ENCODE measurements at regions not wholly inside any gene's neighbourhood (a gene's known extent, or its start where the extent isn't known, plus 50 kb on each side); places are given as distances from the start of the nearest gene placed in this dataset.

DNA sequence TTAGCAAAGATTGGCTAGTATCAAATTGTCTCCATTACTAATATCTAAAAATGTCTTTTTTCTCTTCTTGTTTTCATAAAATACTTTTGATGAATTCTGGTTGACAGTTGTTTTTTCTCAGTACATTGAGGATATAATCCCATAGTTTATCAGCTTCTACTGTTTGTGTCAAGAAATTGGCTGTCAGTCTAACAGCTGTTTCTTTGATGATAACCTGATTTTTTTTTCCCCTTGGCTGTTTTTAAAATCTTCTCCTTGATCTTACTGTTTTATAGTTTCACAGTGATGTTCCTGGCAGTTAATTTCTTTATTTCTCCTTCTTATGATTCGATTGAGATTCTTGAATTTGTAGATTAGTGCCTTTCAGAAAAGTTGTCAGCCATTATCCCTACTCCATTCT is 315.3 kb upstream of the PMFBP1 start:
- CTCF ChIA-PET, result no interaction called here
- Mint-ChIP-seq H3K27ac (ENCODE audit: unreplicated experiment) (no peak overlapping the region), H3K4me3 (ENCODE audit: low read depth, unreplicated experiment) (no peak overlapping the region), H3K36me3 (ENCODE audit: insufficient read depth, unreplicated experiment) (no peaks in the 10 kb centered on the region), H3K27me3 (ENCODE audit: unreplicated experiment) (no peaks in the 10 kb centered on the region), H3K4me1 (ENCODE audit: low read depth, unreplicated experiment) (no peaks in the 10 kb centered on the region), H3K9me3 (ENCODE audit: low read depth, unreplicated experiment) (no peaks in the 10 kb centered on the region)
- intact Hi-C loops (cut with micrococcal nuclease; ENCODE audit: unreplicated experiment), result no loop called here
- no peak for TF ChIP-seq CTCF (IDR thresholded peaks at IDR 0.05; ENCODE audit: unreplicated experiment)
- no TSS peak for BruUV-seq (replicated peaks)
- no peak for DNase-seq

- H3K36me3 Mint-ChIP-seq (ENCODE audit: insufficient read depth, unreplicated experiment), result no peaks in the 10 kb centered on the region
- H3K4me1 Mint-ChIP-seq (ENCODE audit: low read depth, unreplicated experiment), result no peaks in the 10 kb centered on the region
- no TSS peak for BruUV-seq (replicated peaks)
- no peaks in the 10 kb centered on the region for H3K27me3 Mint-ChIP-seq (ENCODE audit: unreplicated experiment)
- CTCF ChIA-PET, result no interaction called here
- intact Hi-C loops (cut with micrococcal nuclease; ENCODE audit: unreplicated experiment), result no loop called here
- DNase-seq, result no peak
- no peak overlapping the region for H3K4me3 Mint-ChIP-seq (ENCODE audit: low read depth, unreplicated experiment)
- no peak overlapping the region for H3K27ac Mint-ChIP-seq (ENCODE audit: unreplicated experiment)
- no peaks in the 10 kb centered on the region for H3K9me3 Mint-ChIP-seq (ENCODE audit: low read depth, unreplicated experiment)
- no peak for TF ChIP-seq CTCF (IDR thresholded peaks at IDR 0.05; ENCODE audit: unreplicated experiment)
Measured at GRCh38 chr16:72482695-72483094, 310.7 kb upstream of the PMFBP1 start.

- CTCF ChIA-PET, result no interaction called here
- Mint-ChIP-seq H3K4me1 (ENCODE audit: low read depth, unreplicated experiment) (no peaks in the 10 kb centered on the region), H3K36me3 (ENCODE audit: insufficient read depth, unreplicated experiment) (no peaks in the 10 kb centered on the region), H3K4me3 (ENCODE audit: low read depth, unreplicated experiment) (no peak overlapping the region), H3K27me3 (ENCODE audit: unreplicated experiment) (no peaks in the 10 kb centered on the region), H3K27ac (ENCODE audit: unreplicated experiment) (no peak overlapping the region), H3K9me3 (ENCODE audit: low read depth, unreplicated experiment) (no peaks in the 10 kb centered on the region)
- intact Hi-C loops (cut with micrococcal nuclease; ENCODE audit: unreplicated experiment), result no loop called here
- no TSS peak for BruUV-seq (replicated peaks)
- DNase-seq, result no peak
- TF ChIP-seq CTCF (IDR thresholded peaks at IDR 0.05; ENCODE audit: unreplicated experiment), result no peak
Measured at GRCh38 chr16:72481419-72481818, 309.5 kb upstream of the PMFBP1 start.

DNA sequence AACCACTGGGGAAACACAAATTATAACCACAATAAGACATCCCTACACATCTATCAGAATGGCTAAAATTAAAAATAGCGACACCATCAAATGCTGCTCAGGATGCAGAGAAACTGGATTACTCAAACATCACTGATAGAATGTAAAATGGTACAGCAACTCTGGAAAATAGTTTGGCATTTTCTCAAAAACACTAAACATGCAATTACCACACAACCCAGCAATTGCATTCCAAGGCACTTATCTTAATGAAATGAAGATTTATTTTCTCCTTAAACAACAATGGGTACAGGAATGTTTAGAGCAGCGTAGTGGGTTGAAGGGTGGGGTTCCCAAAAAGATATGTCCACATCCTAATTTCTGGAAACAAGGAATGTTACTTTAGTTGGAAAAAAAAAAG is 309.0 kb upstream of the PMFBP1 start:
- no peak for DNase-seq
- no peak overlapping the region for H3K4me3 Mint-ChIP-seq (ENCODE audit: low read depth, unreplicated experiment)
- peaks cover 2% of the 10 kb centered on the region for H3K4me1 Mint-ChIP-seq (ENCODE audit: low read depth, unreplicated experiment)
- H3K36me3 Mint-ChIP-seq (ENCODE audit: insufficient read depth, unreplicated experiment), result no peaks in the 10 kb centered on the region
- no peaks in the 10 kb centered on the region for H3K9me3 Mint-ChIP-seq (ENCODE audit: low read depth, unreplicated experiment)
- intact Hi-C loops (cut with micrococcal nuclease; ENCODE audit: unreplicated experiment), result no loop called here
- no peaks in the 10 kb centered on the region for H3K27me3 Mint-ChIP-seq (ENCODE audit: unreplicated experiment)
- no peak for TF ChIP-seq CTCF (IDR thresholded peaks at IDR 0.05; ENCODE audit: unreplicated experiment)
- no TSS peak for BruUV-seq (replicated peaks)
- CTCF ChIA-PET, result no interaction called here
- H3K27ac Mint-ChIP-seq (ENCODE audit: unreplicated experiment), result no peak overlapping the region

- Mint-ChIP-seq H3K36me3 (ENCODE audit: insufficient read depth, unreplicated experiment) (no peaks in the 10 kb centered on the region), H3K9me3 (ENCODE audit: low read depth, unreplicated experiment) (no peaks in the 10 kb centered on the region), H3K4me1 (ENCODE audit: low read depth, unreplicated experiment) (peaks cover 23% of the 10 kb centered on the region), H3K27ac (ENCODE audit: unreplicated experiment) (no peak overlapping the region), H3K27me3 (ENCODE audit: unreplicated experiment) (no peaks in the 10 kb centered on the region), H3K4me3 (ENCODE audit: low read depth, unreplicated experiment) (no peak overlapping the region)
- no peak for DNase-seq
- TF ChIP-seq CTCF (IDR thresholded peaks at IDR 0.05; ENCODE audit: unreplicated experiment), result no peak
- BruUV-seq (replicated peaks), result no TSS peak
- CTCF ChIA-PET, result interaction anchor here (0.6 kb wide), 1 partner anchor 567 kb away, joined by 3 read pairs; no protein-coding TSS in a partner anchor
- intact Hi-C loops (cut with micrococcal nuclease; ENCODE audit: unreplicated experiment), result no loop called here
Measured at GRCh38 chr16:72475688-72476087, 303.7 kb upstream of the PMFBP1 start.
